ENCODE measurements at regions not wholly inside any gene's neighbourhood (a gene's known extent, or its start where the extent isn't known, plus 50 kb on each side); places are given as distances from the start of the nearest gene placed in this dataset.

GRCh38 chr1:181971424-181971823 lies 90.1 kb downstream of the ZNF648 start:
- TF ChIP-seq RFX5 (IDR thresholded peaks at IDR 0.05; ENCODE audit: low read length) (no peak), REST (IDR thresholded peaks at IDR 0.05; ENCODE audit: low read depth, low read length) (no peak), CTCF (IDR thresholded peaks at IDR 0.05) (no peak), POLR2AphosphoS5 (IDR thresholded peaks at IDR 0.05; ENCODE audit: low read depth, low read length) (no peak), MXI1 (IDR thresholded peaks at IDR 0.05; ENCODE audit: low read depth, low read length) (no peak), EP300 (IDR thresholded peaks at IDR 0.05; ENCODE audit: borderline replicate concordance in 1 of 2, low read depth in 1 of 2, low read length in 1 of 2) (no peak), GABPA (IDR thresholded peaks at IDR 0.05; ENCODE audit: low read depth) (no peak), EZH2phosphoT487 (IDR thresholded peaks at IDR 0.05; ENCODE audit: borderline replicate concordance, low read depth) (no peak), CHD2 (IDR thresholded peaks at IDR 0.05; ENCODE audit: low read length, partially characterized antibody) (no peak), MAX (IDR thresholded peaks at IDR 0.05; ENCODE audit: low read depth) (no peak)
- TF ChIP-seq, protein P1, sequence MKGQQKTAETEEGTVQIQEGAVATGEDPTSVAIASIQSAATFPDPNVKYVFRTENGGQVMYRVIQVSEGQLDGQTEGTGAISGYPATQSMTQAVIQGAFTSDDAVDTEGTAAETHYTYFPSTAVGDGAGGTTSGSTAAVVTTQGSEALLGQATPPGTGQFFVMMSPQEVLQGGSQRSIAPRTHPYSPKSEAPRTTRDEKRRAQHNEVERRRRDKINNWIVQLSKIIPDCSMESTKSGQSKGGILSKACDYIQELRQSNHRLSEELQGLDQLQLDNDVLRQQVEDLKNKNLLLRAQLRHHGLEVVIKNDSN (IDR thresholded peaks at IDR 0.05; ENCODE audit: borderline replicate concordance, low read depth) = no peak

All from SK-N-SH (cell line).